Activated naive CD4-positive, alpha-beta T cell treated with anti-CD3 and anti-CD28 coated beads, Interleukin-2, amount 10 ng/mL, durations not matched to agents 7 days and 5 days (primary cell): ENCODE measurements at regions not wholly inside any gene's neighbourhood (a gene's known extent, or its start where the extent isn't known, plus 50 kb on each side); places are given as distances from the start of the nearest gene placed in this dataset.
"Not testable (repeated sequence)": the region's sequence is repeated elsewhere in the genome, so short reads cannot be mapped to it uniquely, and the experiment has no call there.

Source experiments
- CTCF ChIA-PET: fragments of 350-600 bp; sonication (Branson Sonifier 250); formaldehyde crosslinking; loops from one replicate; lab custom pipeline; 2021; ENCODE audit warnings: antibody characterized with exemption; lab: Charles Lee
- DNase-seq: peaks from one replicate; pipeline ENCODE4 v3.0.0-alpha.2; 2020
- H3K27ac Mint-ChIP-seq: one replicate; pipeline ENCODE4 v1.8.0; 2021; ENCODE audit warnings: mild to moderate bottlenecking, moderate library complexity, mixed read lengths
- H3K27me3 Mint-ChIP-seq: one replicate; pipeline ENCODE4 v1.8.0; 2021; ENCODE audit warnings: mild to moderate bottlenecking, mixed read lengths
- H3K36me3 Mint-ChIP-seq: one replicate; pipeline ENCODE4 v1.8.0; 2021; ENCODE audit warnings: mixed read lengths
- H3K4me1 Mint-ChIP-seq: one replicate; pipeline ENCODE4 v1.8.0; 2021; ENCODE audit warnings: mixed read lengths
- H3K4me3 Mint-ChIP-seq: one replicate; pipeline ENCODE4 v1.8.0; 2021; ENCODE audit warnings: mild to moderate bottlenecking, moderate library complexity, mixed read lengths
- H3K9me3 Mint-ChIP-seq: one replicate; pipeline ENCODE4 v1.8.0; 2021; ENCODE audit warnings: mixed read lengths

DNA sequence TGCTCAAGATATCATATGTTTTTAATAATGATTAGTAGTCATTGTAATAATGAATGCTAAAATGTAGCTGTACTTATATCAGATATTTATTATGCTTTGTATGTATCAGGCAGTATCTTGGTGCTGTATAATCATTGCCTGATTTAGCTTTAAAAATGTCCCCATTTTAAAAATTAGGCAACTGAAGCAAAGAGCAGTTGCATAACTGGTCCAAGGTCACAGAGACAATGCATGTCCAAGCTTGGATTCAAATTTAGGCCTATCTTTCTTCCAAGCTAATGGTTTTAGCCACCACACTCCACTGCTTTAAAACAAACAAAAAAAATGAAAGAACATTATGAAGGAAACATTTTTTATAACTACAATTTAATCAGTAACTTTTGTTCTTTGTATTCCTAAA lies 725.8 kb upstream of the RAG2 start:
- peaks cover 4% of the 10 kb centered on the region for H3K9me3 Mint-ChIP-seq
- no peaks in the 10 kb centered on the region for H3K27me3 Mint-ChIP-seq
- CTCF ChIA-PET, result no interaction called here
- no peaks in the 10 kb centered on the region for H3K36me3 Mint-ChIP-seq
- no peak for DNase-seq
- H3K4me3 Mint-ChIP-seq, result no peak overlapping the region
- H3K4me1 Mint-ChIP-seq, result no peaks in the 10 kb centered on the region
- H3K27ac Mint-ChIP-seq, result no peak overlapping the region

DNA sequence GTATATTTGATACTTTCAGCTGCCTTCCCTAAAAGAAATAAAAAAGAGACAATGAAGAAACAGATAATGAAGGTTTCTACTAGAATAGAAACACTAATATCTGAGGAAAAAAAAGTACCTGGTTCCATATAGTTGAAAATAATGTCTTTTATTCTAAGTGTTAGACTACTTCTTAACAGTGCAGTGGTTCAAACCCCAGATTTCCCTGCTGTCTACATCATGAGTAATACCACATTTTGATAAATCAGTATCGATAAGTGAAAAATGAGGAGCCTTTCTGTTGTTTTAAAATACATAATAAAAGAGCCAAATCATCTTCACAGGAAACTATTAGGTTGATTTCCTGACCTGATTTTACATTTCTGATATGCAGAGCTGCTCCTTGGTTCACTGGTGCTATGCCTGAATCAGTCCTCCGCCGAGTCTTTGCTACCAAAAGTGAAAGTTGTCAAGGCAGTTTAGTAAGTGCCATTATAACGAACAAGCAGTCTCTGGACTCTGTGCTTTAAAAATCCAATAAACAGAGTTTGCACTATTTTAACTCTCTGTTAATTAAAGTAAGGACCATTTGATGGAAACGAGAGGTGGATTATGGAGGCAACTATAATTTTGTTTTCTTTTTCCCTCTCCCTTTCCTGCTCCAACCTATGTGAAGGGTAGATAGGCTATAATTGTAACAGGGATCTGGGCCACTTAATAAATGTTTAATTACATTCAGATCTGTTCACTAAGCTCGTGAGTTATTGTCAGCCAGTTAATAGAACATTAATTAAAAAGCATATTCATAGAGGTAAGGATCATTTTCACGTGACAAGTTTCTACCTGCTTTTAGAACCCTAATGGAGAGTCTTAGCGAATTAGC lies 724.5 kb upstream of the RAG2 start:
- CTCF ChIA-PET, result no interaction called here
- no peak overlapping the region for H3K4me3 Mint-ChIP-seq

DNA sequence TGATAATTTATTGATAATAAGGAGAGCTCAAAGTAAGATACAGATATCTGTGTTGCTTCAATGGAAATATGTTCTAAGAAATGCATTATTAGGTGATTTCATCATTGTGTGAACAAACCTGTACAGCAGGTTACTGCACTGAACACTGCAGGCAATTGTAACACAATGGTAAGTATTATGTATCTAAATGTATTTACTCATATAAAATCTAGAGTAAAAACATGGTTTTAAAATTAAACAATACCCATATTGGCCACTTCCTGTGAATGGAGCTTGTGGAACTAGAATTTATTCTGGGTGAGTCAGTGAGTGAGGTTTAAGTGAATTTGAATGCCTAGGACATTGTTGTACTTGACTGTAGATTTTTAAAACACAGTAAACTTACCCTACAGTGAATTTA lies 722.9 kb upstream of the RAG2 start:
- no peak for DNase-seq
- Mint-ChIP-seq H3K4me3 (no peak overlapping the region), H3K27me3 (no peaks in the 10 kb centered on the region), H3K9me3 (peaks cover 4% of the 10 kb centered on the region), H3K27ac (no peak overlapping the region), H3K4me1 (no peaks in the 10 kb centered on the region), H3K36me3 (no peaks in the 10 kb centered on the region)
- CTCF ChIA-PET, result no interaction called here

More for the DNA sequence above, 724.5 kb upstream of the RAG2 start:
- H3K27ac Mint-ChIP-seq, result no peak overlapping the region
- H3K36me3 Mint-ChIP-seq, result no peaks in the 10 kb centered on the region
- no peaks in the 10 kb centered on the region for H3K4me1 Mint-ChIP-seq
- H3K9me3 Mint-ChIP-seq, result peaks cover 4% of the 10 kb centered on the region
- no peaks in the 10 kb centered on the region for H3K27me3 Mint-ChIP-seq
- no peak for DNase-seq

DNA sequence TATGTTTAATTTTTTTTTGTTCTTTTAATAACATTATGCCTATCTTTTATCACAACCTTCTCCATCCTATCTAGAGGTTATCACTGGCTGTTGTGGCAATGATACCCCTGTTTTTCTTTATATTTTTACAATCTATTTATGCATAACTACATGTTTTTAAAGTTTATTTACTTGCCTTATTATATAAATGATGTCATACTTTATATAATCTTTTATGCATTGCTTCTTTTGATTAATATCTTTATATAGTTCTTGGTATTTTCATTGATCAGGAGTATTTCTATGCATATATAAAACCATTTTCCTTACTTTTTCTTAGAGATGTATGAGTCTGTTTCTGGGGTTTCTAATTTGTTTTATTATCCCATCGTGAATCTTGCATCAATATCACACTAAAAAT lies 719.8 kb upstream of the RAG2 start:
- peaks cover 6% of the 10 kb centered on the region for H3K9me3 Mint-ChIP-seq
- H3K27me3 Mint-ChIP-seq, result no peaks in the 10 kb centered on the region
- CTCF ChIA-PET, result no interaction called here
- no peak for DNase-seq
- H3K4me3 Mint-ChIP-seq, result no peak overlapping the region
- H3K36me3 Mint-ChIP-seq, result no peaks in the 10 kb centered on the region
- no peak overlapping the region for H3K27ac Mint-ChIP-seq
- no peaks in the 10 kb centered on the region for H3K4me1 Mint-ChIP-seq

DNA sequence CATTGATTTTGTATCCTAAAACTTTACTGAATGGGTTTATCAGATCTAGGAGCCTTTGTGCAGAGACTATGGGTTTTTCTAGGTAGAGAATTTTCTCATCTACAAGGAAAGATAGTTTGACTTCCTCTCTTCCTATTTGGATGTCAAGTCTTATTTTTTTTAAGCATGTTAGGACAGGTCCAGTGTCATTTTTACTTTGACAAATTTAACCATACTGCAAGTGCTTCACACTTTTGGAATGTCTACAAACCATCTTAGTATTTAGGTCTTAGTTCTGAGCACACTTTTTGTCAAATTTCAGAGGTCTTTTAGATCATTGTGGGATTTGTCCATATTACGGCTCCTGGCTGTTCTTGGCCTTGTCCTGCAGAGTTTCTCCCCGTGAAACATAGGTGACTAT lies 715.2 kb upstream of the RAG2 start:
- CTCF ChIA-PET, result no interaction called here
- peaks cover 6% of the 10 kb centered on the region for H3K9me3 Mint-ChIP-seq
- H3K27ac Mint-ChIP-seq, result no peak overlapping the region
- no peak overlapping the region for H3K4me3 Mint-ChIP-seq
- H3K27me3 Mint-ChIP-seq, result no peaks in the 10 kb centered on the region
- H3K36me3 Mint-ChIP-seq, result no peaks in the 10 kb centered on the region
- no peaks in the 10 kb centered on the region for H3K4me1 Mint-ChIP-seq
- DNase-seq, result no peak

DNA sequence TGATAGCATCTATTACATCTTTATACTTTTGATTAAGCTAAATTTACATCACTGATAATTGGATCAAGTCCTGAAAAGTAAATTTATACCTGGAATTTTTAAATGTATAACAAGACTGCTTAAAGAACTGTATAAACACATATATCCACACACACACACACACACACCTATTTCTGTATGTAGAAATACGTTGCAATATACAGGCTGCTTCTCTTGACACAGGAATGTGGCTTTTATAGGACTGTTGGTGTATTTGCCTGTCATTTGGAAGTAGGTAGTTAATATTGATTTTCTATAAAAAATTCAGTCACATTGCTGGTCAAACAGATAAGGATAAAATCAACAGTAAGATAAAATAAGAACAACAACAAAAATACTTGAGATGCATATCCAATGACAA lies 708.5 kb upstream of the RAG2 start:
- Mint-ChIP-seq H3K27ac (no peak overlapping the region), H3K4me3 (no peak overlapping the region), H3K36me3 (no peaks in the 10 kb centered on the region), H3K4me1 (no peaks in the 10 kb centered on the region), H3K27me3 (no peaks in the 10 kb centered on the region), H3K9me3 (peaks cover 16% of the 10 kb centered on the region)
- CTCF ChIA-PET, result no interaction called here
- no peak for DNase-seq

DNA sequence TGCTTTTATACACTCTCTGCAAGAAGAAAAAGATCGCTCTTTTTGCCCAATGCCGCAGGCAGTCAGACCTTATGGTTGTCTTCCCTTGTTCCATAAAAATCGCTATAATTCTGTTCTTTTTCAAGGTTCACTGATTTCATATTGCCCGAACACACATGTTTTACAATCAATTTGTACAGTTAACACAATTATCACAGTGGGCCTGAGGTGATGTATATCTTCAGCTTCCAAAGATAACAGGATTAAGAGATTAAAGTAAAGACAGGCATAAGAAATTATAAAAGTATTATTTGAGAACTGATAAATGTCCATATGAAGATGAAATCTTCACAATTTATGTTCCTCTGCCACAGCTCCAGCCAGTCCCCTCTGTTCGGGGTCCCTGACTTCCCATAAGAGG lies 703.4 kb upstream of the RAG2 start:
- CTCF ChIA-PET, H3K27ac Mint-ChIP-seq, H3K4me1 Mint-ChIP-seq, DNase-seq, H3K36me3 Mint-ChIP-seq, H3K4me3 Mint-ChIP-seq, H3K27me3 Mint-ChIP-seq: not testable (repeated sequence)
- H3K9me3 Mint-ChIP-seq, result peaks cover 21% of the 10 kb centered on the region

DNA sequence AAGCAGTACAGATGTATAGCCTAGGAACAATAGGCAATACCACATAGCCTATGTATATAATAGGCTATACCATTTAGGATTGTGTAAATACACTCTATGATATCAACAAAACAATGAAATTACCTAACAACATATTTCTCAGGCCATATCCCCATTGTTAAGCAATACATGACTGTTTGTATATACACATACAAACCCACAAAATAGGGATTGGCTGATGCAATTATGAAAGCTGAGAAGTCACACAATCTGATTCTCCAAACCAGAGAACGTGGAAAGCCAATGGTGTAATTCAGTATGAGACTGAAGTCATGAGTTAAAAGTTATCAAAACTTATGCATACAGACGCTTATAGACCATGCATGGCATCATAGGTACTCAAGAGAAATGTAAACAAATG lies 700.1 kb upstream of the RAG2 start:
- H3K4me1 Mint-ChIP-seq, result no peaks in the 10 kb centered on the region
- H3K27me3 Mint-ChIP-seq, result no peaks in the 10 kb centered on the region
- H3K36me3 Mint-ChIP-seq, result no peaks in the 10 kb centered on the region
- H3K4me3 Mint-ChIP-seq, result no peak overlapping the region
- no peak for DNase-seq
- no peak overlapping the region for H3K27ac Mint-ChIP-seq
- CTCF ChIA-PET, result no interaction called here
- H3K9me3 Mint-ChIP-seq, result peaks cover 33% of the 10 kb centered on the region

DNA sequence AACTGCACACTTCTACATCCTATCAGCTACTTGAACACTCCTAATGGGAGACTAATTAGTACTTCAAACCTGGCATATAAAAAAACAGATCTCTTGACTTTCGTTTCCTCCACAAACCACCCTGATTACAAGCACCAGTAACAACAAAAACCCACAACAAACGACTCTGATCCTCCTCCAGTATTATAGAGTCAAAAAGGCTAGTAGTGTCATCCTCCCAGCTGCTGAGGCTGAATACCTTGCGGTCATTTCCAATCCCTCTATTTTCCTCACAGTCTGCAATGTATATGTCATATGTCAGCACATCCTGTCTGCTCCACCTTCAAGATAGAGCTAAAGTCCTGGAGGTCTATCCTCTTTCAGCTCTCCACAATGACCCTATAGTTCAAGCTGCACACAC lies 688.9 kb upstream of the RAG2 start:
- peaks cover 5% of the 10 kb centered on the region for H3K9me3 Mint-ChIP-seq
- no peaks in the 10 kb centered on the region for H3K36me3 Mint-ChIP-seq
- no peak overlapping the region for H3K4me3 Mint-ChIP-seq
- no peaks in the 10 kb centered on the region for H3K4me1 Mint-ChIP-seq
- CTCF ChIA-PET, result no interaction called here
- no peak overlapping the region for H3K27ac Mint-ChIP-seq
- H3K27me3 Mint-ChIP-seq, result no peaks in the 10 kb centered on the region
- DNase-seq, result no peak

DNA sequence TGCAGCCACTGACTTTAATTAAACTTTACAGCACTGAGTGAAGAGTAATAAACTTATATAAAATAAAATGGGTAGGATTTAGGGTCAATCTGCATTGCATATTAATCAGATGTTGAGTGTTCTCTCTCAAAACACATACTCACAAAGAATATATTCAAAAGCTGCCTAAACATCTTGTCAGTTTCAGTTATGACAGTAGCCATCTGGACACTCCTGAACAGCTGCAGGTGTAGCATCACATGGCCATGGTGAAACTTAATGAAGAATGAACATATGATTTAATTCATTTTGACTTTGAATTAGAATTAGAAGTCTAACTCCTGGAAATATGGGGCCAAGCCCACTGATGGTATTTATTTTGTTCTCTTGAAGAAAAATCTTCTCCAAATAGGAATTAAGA lies 684.3 kb upstream of the RAG2 start:
- no peaks in the 10 kb centered on the region for H3K36me3 Mint-ChIP-seq
- CTCF ChIA-PET, result no interaction called here

DNA sequence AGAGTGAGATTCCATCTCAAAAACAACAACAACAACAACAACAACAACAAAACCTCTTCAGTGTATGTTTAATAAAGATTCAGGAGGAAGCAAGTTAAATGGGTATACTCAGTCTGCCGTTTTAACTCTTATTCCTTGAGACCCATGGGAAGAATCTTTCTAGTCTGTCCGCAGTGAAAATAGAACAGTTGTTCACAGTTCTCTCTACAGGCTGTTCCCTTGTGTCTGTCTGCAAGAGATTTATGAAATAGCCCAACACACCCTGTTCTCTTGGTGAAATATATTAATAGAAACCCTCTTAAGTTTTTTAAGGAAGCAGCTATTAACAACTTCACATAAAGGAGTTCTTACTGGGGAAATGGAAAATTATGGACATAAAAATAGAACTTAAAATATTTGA lies 682.2 kb upstream of the RAG2 start:
- Mint-ChIP-seq H3K36me3 (no peaks in the 10 kb centered on the region), H3K4me3 (no peak overlapping the region), H3K27me3 (no peaks in the 10 kb centered on the region), H3K4me1 (no peaks in the 10 kb centered on the region), H3K27ac (no peak overlapping the region), H3K9me3 (peaks cover 13% of the 10 kb centered on the region)
- CTCF ChIA-PET, result no interaction called here
- DNase-seq, result no peak

More for the DNA sequence above, 684.3 kb upstream of the RAG2 start:
- DNase-seq, result no peak
- no peak overlapping the region for H3K27ac Mint-ChIP-seq
- H3K9me3 Mint-ChIP-seq, result peaks cover 7% of the 10 kb centered on the region
- no peaks in the 10 kb centered on the region for H3K27me3 Mint-ChIP-seq
- H3K4me1 Mint-ChIP-seq, result no peaks in the 10 kb centered on the region
- no peak overlapping the region for H3K4me3 Mint-ChIP-seq

DNA sequence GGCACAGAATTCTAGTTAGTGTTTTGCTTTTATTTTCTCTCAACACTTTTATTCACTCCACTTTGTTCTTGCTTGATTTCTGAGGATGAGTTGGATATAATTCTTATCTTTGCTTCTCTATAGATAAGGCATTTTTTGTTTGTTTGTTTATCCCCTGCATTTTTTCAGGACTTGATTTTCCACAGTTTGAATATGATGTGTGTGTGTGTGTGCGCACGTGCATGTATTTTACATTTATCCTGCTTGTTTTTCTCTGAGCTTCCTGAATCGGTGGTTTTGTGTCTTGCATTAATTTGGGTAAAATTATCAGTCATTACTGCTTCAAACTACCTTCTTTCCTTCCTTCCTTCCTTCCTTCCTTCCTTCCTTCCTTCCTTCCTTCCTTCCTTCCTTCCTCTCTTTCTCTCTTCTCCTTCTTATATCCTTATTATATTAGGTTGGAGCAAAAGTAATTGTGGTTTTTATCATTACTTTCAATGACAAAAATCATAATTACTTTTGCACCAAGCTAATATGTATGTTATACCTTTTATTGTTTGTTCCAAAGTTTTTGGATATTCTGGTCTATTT lies 679.9 kb upstream of the RAG2 start:
- DNase-seq, result no peak
- H3K27me3 Mint-ChIP-seq, result no peaks in the 10 kb centered on the region
- H3K36me3 Mint-ChIP-seq, result no peaks in the 10 kb centered on the region
- no peak overlapping the region for H3K4me3 Mint-ChIP-seq
- H3K4me1 Mint-ChIP-seq, result no peaks in the 10 kb centered on the region
- H3K27ac Mint-ChIP-seq, result no peak overlapping the region
- peaks cover 13% of the 10 kb centered on the region for H3K9me3 Mint-ChIP-seq
- CTCF ChIA-PET, result no interaction called here

DNA sequence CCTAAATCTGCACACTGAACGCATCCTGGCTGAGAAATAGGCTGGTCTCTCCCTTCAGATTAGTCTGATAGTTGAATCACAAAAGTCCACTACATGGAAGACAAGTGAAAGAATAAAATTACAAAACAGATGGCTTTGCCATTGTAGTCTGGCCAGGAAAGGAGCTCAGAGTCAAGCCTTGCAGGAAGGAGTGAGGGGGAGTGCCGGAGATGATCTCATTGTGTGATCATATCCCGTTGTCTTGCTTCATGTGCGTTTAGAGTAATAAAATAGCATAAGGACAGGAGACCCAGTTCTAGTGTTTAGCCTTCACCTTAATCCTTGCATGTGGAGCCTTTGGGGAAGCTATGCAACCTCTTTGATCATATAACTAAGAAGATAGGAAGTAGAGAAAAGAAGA lies 666.7 kb upstream of the RAG2 start:
- H3K4me1 Mint-ChIP-seq, result no peaks in the 10 kb centered on the region
- no peak for DNase-seq
- H3K4me3 Mint-ChIP-seq, result no peak overlapping the region
- peaks cover 10% of the 10 kb centered on the region for H3K9me3 Mint-ChIP-seq
- CTCF ChIA-PET, result no interaction called here
- H3K27ac Mint-ChIP-seq, result no peak overlapping the region
- no peaks in the 10 kb centered on the region for H3K36me3 Mint-ChIP-seq
- no peaks in the 10 kb centered on the region for H3K27me3 Mint-ChIP-seq

DNA sequence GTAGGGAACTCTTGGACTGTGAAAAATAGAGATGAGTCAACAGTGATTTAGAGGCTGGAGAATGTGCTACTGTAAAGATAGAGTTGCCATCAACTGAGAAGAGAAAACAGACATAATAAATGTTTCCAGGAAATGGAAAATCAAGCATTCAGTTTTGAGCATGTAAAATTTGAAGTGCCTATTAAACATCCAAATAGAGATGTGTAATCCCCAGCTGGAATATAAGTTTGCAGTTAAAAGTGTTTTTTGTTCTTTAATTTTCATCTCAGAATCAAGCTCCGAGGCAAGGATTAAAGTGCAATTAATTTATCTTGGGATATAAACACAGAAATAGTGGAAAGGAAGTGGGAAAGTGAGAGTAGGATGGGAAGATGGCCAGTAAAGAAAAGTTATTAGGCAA lies 666.0 kb upstream of the RAG2 start:
- Mint-ChIP-seq H3K4me1 (no peaks in the 10 kb centered on the region), H3K4me3 (no peak overlapping the region), H3K27me3 (no peaks in the 10 kb centered on the region), H3K9me3 (peaks cover 10% of the 10 kb centered on the region), H3K36me3 (no peaks in the 10 kb centered on the region), H3K27ac (no peak overlapping the region)
- CTCF ChIA-PET, result no interaction called here
- DNase-seq, result no peak

DNA sequence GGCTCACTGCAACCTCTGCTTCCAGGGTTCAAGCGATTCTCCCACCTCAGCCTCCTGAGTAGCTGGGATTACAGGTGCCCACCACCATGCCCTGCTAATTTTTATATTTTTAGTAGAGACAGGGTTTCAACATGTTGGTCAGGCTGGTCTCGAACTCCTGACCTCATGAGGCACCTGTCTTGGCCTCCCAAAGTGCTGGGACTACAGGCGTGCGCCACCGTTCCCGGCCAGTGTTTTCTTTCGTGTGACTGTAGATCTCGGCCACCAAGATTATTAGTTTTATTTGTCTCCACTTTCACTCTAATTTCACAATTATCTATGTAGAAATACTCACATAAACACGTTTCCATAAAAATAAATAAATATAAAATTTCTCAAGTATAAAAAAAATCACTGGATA lies 665.4 kb upstream of the RAG2 start:
- H3K36me3 Mint-ChIP-seq, H3K4me1 Mint-ChIP-seq, H3K4me3 Mint-ChIP-seq, CTCF ChIA-PET, H3K27ac Mint-ChIP-seq, DNase-seq, H3K27me3 Mint-ChIP-seq: not testable (repeated sequence)
- H3K9me3 Mint-ChIP-seq, result peaks cover 11% of the 10 kb centered on the region
